SK-N-SH (cell line): ENCODE measurements at regions not wholly inside any gene's neighbourhood (a gene's known extent, or its start where the extent isn't known, plus 50 kb on each side); places are given as distances from the start of the nearest gene placed in this dataset.
"Not testable (repeated sequence)": the region's sequence is repeated elsewhere in the genome, so short reads cannot be mapped to it uniquely, and the experiment has no call there.

Experiments
- CTCF ChIA-PET: fragments of 300-600, 350-600 bp; formaldehyde crosslinking; extraction: SDS; loops from one replicate; lab custom pipeline; 2021; lab: Yijun Ruan, JAX
- POLR2A ChIA-PET: fragments of 350-600 bp; sonication (Branson Sonifier 250); formaldehyde crosslinking; extraction: SDS; loops from one replicate; lab custom pipeline; 2020; ENCODE audit warnings: antibody characterized with exemption, inconsistent platforms; lab: Yijun Ruan, JAX
- DNase-seq: peaks from one replicate; pipeline ENCODE4 v3.0.0; 2012
- H2AFZ ChIP-seq: fragments of 200-600 bp; sonication (generic); 2 replicates; pipeline ENCODE4 v1.8.1; 2016; ENCODE audit warnings: antibody characterized with exemption, mild to moderate bottlenecking, low read depth
- H3F3A ChIP-seq: fragments of 200-600 bp; sonication (generic); replicated peaks from 2 replicates; pipeline ENCODE3; 2016; ENCODE audit warnings: antibody characterized with exemption, mild to moderate bottlenecking; ENCODE audit not compliant: insufficient read depth
- H3K27ac ChIP-seq, 2 experiments: fragments of 200-500 bp in 1 of 2; fragments of 200-600 bp in 1 of 2; sonication (Bioruptor generic) in 1 of 2; sonication (generic), shearing (Covaris generic) in 1 of 2; 2 replicates each; pipeline versions ENCODE4 v1.5.1 to v1.6.1; 2014 to 2016; ENCODE audit warnings: low read depth in 2 of 2, inconsistent platforms in 1 of 2, low read length in 1 of 2, mild to moderate bottlenecking in 1 of 2, mixed read lengths in 1 of 2
- H3K27me3 ChIP-seq: fragments of 200-600 bp; sonication (generic), shearing (Covaris generic); 2 replicates; pipeline ENCODE4 v1.6.1; 2016; ENCODE audit warnings: mixed run types; ENCODE audit not compliant: insufficient read depth
- H3K36me3 ChIP-seq, 2 experiments: fragments of 200-500 bp in 1 of 2; fragments of 200-600 bp in 1 of 2; sonication (Bioruptor generic) in 1 of 2; sonication (generic) in 1 of 2; replicated peaks in 1 of 2; 2 replicates each; pipeline versions ENCODE3 to v1.5.1; 2014 to 2016; ENCODE audit warnings: low read length in 1 of 2, mild to moderate bottlenecking in 1 of 2; ENCODE audit not compliant: insufficient read depth in 2 of 2, control insufficient read depth in 1 of 2
- H3K4me1 ChIP-seq, 2 experiments: fragments of 200-500 bp in 1 of 2; fragments of 200-600 bp in 1 of 2; sonication (Bioruptor generic) in 1 of 2; sonication (generic), shearing (Covaris generic) in 1 of 2; 2 replicates each; pipeline versions ENCODE4 v1.5.1 to v1.6.1; 2014 to 2016; ENCODE audit warnings: low read depth in 1 of 2, low read length in 1 of 2, mixed run types in 1 of 2; ENCODE audit not compliant: insufficient read depth in 2 of 2, control insufficient read depth in 1 of 2
- H3K4me2 ChIP-seq: fragments of 200-600 bp; sonication (generic), shearing (Covaris generic); 2 replicates; pipeline ENCODE4 v1.6.1; 2017; ENCODE audit warnings: mixed run types
- H3K4me3 ChIP-seq, 2 experiments: fragments of 200-500 bp in 1 of 2; fragments of 200-600 bp in 1 of 2; sonication (Bioruptor generic) in 1 of 2; sonication (generic), shearing (Covaris generic) in 1 of 2; 2 replicates each; pipeline versions ENCODE4 v1.5.1 to v1.8.1; 2014 to 2016; ENCODE audit warnings: low read depth in 2 of 2, inconsistent platforms in 1 of 2, low read length in 1 of 2, mild to moderate bottlenecking in 1 of 2, mixed read lengths in 1 of 2, moderate library complexity in 1 of 2
- H3K79me2 ChIP-seq: fragments of 200-600 bp; sonication (generic); 2 replicates; pipeline ENCODE4 v1.8.1; 2017; ENCODE audit warnings: mild to moderate bottlenecking; ENCODE audit not compliant: insufficient read depth
- H3K9ac ChIP-seq: fragments of 200-600 bp; sonication (generic); 2 replicates; pipeline ENCODE4 v1.6.1; 2017; ENCODE audit warnings: mixed run types
- H3K9me2 ChIP-seq: fragments of 200-600 bp; sonication (generic); 2 replicates; pipeline ENCODE4 v1.6.1; 2017; ENCODE audit warnings: mixed run types
- H3K9me3 ChIP-seq: fragments of 200-600 bp; sonication (generic); 2 replicates; pipeline ENCODE4 v1.6.1; 2017; ENCODE audit warnings: mixed run types, mild to moderate bottlenecking, moderate library complexity
- H4K20me1 ChIP-seq: fragments of 200-600 bp; sonication (generic); 2 replicates; pipeline ENCODE4 v1.6.1; 2017; ENCODE audit warnings: mild to moderate bottlenecking, mixed run types; ENCODE audit not compliant: insufficient read depth
- FOSL2 ChIP-seq: IDR thresholded peaks from 2 replicates; pipeline ENCODE4 v1.4.0; 2012; ENCODE audit warnings: low read depth, mild to moderate bottlenecking, moderate library complexity, borderline replicate concordance
- JUND ChIP-seq: IDR thresholded peaks from 2 replicates; pipeline ENCODE4 v1.4.0; 2012
- RCOR1 ChIP-seq: fragments of 150-350 bp; IDR thresholded peaks from 2 replicates; pipeline ENCODE4 v1.6.1; 2017; ENCODE audit warnings: antibody characterized with exemption, low read length
- SMC3 ChIP-seq: IDR thresholded peaks from 2 replicates; pipeline ENCODE4 v1.6.1; 2012; ENCODE audit warnings: low read depth, low read length, improper control_type of control experiment
- TCF12 ChIP-seq: IDR thresholded peaks from 2 replicates; pipeline ENCODE4 v1.4.0; 2012
- WGBS: methylation state at CpG from one replicate; pipeline ENCODE4 v1.1.6; 2017; ENCODE audit warnings: low lambda C conversion rate; 5-methylcytosine and 5-hydroxymethylcytosine counted together

DNA sequence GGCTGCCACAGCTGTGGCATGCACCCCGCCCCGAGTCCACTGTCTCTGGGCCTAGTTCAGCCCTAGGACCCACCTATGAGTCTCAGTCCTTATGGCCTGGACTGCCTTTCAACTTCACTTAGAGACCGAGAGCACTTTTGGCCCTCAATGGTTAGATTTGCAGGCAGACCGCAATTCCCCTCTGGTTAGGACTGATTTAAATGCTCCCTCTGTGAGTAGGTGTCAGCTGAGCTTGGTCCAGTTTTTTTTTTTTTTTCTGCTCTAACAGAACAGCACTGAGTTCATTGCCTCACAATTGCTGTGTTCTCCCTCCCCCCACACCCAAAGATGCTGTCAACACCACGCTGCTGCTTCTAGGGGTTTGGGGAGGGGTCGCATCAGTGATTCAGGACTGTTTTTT, 143.2 kb downstream of the BMP15 start:
- Histone ChIP-seq H3K36me3 (no peaks in the 10 kb centered on the region), H3K4me3 (no peak overlapping the region), H3K9ac (no peak overlapping the region), H2AFZ (no peak overlapping the region), H3K4me1 (no peaks in the 10 kb centered on the region), H4K20me1 (no peaks in the 10 kb centered on the region), H3K4me2 (no peak overlapping the region), H3K9me2 (no peaks in the 10 kb centered on the region), H3F3A (no peaks in the 10 kb centered on the region), H3K9me3 (no peaks in the 10 kb centered on the region), H3K79me2 (no peaks in the 10 kb centered on the region), H3K27me3 (no peaks in the 10 kb centered on the region), H3K27ac (no peak overlapping the region)
- ChIA-PET POLR2A (no interaction called here), CTCF (no interaction called here)
- 0% methylated on average over 4 of the region's 6 CpGs for WGBS
- no peak for DNase-seq
- TF ChIP-seq JUND (no peak), SMC3 (no peak), RCOR1 (no peak)

DNA sequence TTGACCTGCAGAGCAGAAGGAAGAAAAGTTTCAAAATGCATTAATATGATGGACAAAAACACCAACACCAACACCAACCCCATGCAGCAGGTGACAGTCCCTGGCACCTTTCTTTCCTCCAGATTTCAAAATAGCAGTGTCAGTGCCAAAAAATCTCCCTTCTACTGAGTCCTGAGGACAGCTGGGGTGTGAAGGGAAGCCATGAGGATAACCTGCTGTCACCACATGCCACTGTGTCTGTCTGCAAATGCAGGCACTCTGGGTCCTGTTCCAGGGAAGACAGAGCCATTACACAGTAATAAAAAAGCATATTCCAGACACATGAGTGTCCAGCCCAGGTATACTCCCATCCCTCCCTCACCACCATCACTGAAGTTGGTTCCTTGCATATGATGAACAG, 187.5 kb downstream of the BMP15 start:
- Histone ChIP-seq H3K4me2 (no peak overlapping the region), H3K4me1 (no peaks in the 10 kb centered on the region), H4K20me1 (no peaks in the 10 kb centered on the region), H3K79me2 (no peaks in the 10 kb centered on the region), H3K27me3 (no peaks in the 10 kb centered on the region; the same call in 1 of the 2 replicates), H3K4me3 (no peak overlapping the region), H3F3A (no peaks in the 10 kb centered on the region), H3K27ac (no peak overlapping the region), H3K9ac (no peak overlapping the region), H3K9me2 (no peaks in the 10 kb centered on the region), H3K9me3 (no peaks in the 10 kb centered on the region), H2AFZ (no peak overlapping the region), H3K36me3 (no peaks in the 10 kb centered on the region)
- TF ChIP-seq TCF12 (no peak), FOSL2 (no peak)
- ChIA-PET CTCF (no interaction called here), POLR2A (no interaction called here)
- DNase-seq, result no peak

DNA sequence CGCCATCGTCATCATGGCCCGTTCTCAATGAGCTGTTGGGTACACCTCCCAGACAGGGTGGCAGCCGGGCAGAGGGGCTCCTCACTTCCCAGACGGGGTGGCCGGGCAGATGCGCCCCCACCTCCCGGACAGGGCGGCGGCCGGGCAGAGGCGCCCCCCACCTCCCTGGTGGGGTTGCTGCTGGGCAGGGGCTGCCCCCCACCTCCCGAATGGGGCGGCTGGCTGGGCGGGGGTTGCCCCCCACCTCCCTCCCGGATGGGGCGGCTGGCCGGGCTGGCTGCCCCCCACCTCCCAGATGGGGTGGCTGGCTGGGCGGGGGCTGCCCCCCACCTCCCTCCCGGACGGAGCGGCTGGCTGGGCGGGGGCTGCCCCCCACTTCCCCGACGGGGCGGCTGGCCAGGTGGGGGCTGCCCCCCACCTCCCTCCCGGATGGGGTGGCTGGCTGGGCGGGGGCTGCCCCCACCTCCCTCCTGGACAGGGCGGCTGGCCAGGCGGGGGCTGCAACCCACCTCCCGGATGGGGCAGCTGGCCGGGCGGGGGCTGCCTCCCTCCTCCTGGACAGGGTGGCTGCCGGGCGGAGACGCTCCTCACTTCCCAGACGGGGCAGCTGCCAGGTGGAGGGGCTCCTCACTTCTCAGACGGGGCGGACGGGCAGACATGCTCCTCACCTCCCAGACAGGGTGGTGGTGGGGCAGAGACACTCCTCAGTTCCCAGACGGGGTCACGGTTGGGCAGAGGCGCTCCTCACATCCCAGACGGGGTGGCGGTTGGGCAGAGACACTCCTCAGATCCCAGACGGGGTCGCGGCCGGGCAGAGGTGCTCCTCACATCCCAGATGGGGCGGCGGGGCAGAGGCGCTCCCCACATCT, 208.8 kb downstream of the BMP15 start:
- POLR2A ChIA-PET, H3K27ac ChIP-seq, H4K20me1 ChIP-seq, H3K27me3 ChIP-seq, H3K9ac ChIP-seq, H3K36me3 ChIP-seq, H3F3A ChIP-seq, H2AFZ ChIP-seq, H3K4me2 ChIP-seq, H3K79me2 ChIP-seq, H3K9me3 ChIP-seq, H3K9me2 ChIP-seq, H3K4me3 ChIP-seq, H3K4me1 ChIP-seq, DNase-seq, CTCF ChIA-PET: not testable (repeated sequence)
- 53% methylated on average over 3 of the region's 52 CpGs for WGBS

DNA sequence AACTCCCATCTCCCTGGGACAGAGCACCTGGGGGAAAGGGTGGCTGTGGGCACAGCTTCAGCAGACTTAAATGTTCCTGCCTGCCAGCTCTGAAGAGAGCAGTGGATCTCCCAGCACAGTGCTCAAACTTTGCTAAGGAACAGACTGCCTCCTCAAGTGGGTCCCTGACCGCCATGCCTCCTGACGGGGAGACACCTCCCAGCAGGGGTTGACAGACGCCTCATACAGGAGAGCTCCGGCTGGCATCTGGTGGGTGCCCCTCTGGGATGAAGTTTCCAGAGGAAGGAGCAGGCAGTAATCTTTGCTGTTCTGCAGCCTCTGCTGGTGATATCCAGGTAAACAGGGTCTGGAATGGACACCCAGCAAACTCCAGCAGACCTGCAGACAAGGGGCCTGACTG, 206.9 kb upstream of the NUDT10 start:
- H3K4me2 ChIP-seq, H3K36me3 ChIP-seq, H3K4me3 ChIP-seq, H3K27me3 ChIP-seq, H3K4me1 ChIP-seq, H3K27ac ChIP-seq, DNase-seq, CTCF ChIA-PET, H3F3A ChIP-seq, H3K9ac ChIP-seq, H2AFZ ChIP-seq, POLR2A ChIA-PET, H3K9me3 ChIP-seq, H4K20me1 ChIP-seq, H3K9me2 ChIP-seq, H3K79me2 ChIP-seq: not testable (repeated sequence)
- whole genome bisulfite sequencing, result 5% methylated on average over 3 of the region's 4 CpGs
